GM19438 (cell line): ENCODE measurements at regions not wholly inside any gene's neighbourhood (a gene's known extent, or its start where the extent isn't known, plus 50 kb on each side); places are given as distances from the start of the nearest gene placed in this dataset.
A peak's percentile ranks its signal among the peaks of the same experiment; 100 is the strongest.
"Not testable (repeated sequence)": the region's sequence is repeated elsewhere in the genome, so short reads cannot be mapped to it uniquely, and the experiment has no call there.

Experiments used
- ATAC-seq: cut with Tn5 transposase; IDR thresholded peaks from one replicate; pipeline ENCODE4 v1.9.1; 2021; ENCODE audit warnings: low read depth; ENCODE audit not compliant: unreplicated experiment

DNA sequence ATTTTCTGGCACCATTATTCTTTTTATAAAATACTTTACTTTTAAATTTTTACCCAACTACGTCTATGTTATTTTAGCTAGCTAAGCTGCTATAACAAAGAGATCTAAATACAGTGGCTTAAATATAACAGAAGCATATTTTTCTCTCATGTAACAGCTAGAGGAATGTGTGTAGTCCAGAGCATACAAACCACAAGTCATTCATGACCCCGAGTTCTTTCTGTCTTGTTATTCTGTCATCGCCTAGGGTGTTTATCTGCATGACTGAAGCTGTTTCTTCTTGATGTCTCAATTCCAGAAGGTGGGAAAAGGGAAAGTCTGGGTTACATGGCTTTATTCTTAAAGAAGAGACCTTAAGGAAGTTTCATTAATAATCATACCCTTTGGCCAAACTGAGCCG, 136.9 kb upstream of the RFX3 start:
- ATAC-seq = no peak

DNA sequence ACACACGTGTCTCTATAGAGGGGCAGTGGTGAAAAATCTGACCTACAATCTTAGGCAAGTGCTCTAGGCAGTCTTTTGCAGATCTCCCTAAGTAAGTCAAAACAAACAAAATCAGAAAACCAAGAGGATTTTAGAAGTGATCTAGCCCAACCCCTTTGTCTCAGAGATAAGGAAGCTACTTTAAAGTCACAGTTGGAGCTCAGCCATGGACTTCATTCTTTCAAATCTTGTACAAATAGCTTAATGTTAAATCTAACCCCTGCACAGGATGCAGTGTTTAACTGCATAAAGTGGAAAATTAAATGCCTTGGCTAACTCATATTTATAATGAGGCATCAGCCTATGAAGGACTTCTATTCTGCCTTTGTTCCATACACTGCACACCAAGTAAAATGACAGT, 135.1 kb upstream of the RFX3 start:
- ATAC-seq = no peak

DNA sequence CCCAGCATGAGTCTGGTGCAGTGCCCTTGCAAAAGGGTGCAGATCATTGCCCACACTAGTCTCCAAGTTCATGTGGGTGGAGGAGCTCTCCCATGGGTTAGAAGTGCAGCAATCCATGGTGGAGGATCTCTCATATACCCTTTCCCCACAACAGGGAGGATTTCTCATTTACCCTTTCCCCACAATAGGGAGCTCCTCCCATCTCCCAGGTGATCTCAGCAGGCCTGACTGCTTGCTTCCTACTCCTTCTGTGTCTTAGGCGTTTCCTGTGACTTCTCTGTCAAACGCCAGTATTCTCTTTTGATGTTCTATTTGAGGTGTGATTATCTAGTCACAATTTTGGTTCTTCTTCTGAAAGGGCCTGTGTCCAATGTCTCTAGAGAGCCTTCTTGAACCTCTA, 133.8 kb upstream of the RFX3 start:
- no peak for ATAC-seq

DNA sequence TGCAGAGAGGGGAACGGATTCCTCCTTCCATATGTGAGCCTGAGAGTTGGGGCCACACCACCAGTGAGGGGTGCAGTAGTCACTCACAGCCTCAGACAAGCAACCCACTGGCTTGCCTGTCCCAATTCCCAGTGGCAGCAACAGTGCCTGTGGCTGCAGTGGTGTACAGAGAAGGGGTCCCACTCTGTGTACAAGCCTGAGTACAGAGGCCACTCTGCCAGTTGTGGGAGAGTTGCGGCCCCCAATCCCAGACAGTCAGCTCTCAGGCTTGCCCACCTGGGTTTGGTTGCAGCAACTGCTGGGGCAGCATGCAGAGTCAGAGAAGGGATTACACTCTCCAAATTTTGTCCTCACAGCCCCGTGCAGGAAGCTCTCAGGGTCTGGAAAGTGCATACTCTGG, 133.2 kb upstream of the RFX3 start:
- ATAC-seq = no peak

DNA sequence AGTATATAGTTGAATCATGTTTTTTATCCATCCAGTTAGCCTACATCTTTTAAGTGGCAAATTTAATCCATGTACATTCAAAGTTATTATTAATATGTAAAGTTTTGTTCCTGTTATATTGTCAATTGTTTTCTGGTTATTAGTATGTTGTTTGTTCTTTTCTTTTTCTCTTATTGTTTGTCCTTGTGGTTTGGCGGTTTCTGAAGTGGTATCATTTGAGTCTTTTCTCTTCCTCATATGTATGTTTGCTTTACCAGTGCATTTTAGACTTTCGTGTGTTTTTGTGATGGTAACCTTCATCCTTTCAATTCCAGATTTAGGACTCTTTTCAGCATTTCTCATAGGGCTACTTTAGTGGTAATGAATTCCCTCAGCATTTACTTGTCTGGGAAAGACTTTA, 130.4 kb upstream of the RFX3 start:
- no peak for ATAC-seq

DNA sequence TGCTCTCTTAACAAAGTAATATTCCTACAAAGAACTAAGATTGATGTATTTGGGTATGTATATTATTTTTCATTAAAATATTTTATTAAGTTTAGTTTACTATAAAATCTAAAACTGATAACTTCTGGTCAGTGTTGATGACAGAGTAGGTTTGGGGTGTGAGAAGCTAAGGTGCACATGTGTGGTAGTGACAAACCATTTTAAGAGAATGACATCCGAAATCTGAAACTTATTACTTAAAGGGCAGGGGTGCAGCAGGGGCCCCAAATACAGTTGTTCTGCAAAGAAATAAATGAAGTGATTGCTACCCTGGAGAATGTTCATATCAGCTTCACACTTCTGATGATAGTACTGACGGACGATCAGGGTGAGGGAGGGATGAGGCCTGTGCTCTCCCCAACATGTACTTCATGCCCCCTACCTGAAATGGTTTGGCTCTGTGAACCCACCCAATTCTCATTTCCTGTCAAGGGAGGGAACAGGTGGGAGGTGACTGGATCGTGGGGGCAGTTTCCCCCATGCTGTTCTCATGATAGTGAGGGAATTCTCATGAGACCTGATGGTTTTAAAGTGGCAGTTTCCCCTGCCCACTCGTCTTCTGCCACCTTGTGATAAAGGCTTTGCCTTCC, 125.3 kb upstream of the RFX3 start:
- no peak for ATAC-seq

DNA sequence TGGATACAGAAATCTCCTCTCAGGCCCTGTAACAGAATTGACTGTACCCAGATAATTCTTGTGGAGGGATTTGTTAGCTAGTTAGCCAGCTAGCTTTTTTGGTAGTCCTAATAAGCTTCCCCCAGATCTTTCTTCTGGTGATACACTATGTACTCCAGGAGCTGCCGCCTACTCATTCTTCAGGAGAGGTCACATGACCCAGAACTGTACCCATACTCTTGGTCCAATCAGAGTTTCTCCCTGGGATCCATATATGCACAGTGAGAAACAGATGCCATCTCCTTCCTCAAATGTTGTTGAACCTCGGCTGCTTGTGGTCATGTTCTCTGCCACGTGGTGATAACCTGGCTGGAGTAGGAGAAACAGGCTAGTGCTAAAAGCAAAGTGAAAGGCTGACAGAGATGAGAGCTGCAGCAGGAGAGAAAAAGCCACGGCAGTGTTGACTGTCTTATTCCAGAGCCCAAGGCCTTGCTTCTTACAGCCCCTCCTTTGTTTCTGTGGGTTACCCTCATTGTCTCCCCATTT, 123.0 kb upstream of the RFX3 start:
- no peak for ATAC-seq

DNA sequence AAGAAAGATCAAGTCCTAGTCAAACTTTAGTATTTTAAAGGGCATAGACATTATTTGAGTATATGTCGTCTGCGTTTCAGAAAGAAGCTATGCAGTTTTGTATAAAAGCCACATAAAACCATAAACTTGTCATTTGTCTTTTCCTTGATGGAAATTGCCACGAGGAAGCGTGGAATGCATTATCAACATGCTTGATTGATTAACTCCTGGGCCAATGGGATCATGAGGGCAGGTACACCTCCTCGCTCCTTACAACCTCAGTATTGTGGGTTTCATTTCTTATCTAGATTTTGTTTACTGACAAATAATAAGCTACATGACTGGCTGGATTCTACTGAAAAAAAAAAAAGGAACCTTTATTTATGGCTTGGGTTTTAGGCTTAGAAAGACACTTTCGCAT, 122.5 kb upstream of the RFX3 start:
- ATAC-seq = no peak

DNA sequence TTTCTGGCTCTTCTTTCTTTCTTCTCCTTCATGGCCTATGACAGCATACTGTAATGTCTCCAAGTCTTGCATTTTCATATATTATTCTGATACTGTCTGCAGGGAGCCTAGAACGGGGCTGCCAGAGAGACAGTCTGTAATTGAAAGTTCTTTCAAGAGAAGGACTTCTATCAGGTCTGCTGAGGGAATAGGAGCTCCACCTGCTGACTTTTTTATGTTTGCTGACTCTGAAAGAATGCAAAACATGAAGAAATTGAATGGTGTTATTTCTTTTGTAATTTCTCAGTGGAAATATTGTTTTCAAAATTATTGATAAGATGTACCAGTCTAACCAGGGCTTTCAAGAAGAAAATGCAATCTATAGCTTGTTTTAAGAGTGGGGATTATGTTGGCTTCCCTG, 121.9 kb upstream of the RFX3 start:
- ATAC-seq = no peak

DNA sequence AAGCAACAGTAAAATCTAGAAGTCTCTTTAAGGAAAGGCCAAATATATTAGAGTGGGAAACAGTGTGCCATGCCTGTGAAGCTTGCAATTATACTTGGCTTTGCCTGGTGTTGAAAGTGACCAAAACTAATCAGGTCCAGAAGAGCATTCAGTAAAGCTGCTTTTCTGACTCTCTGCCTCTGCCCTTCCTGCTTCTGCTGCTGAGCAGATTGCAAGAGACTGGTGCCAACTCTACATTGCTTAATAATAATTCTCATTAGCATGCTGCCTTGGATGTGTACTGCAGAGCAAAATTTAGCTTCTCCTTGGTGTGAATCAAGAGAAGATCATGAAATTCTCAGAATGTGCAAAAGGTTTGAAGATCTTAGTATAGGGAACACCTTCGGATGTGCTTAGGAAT, 120.4 kb upstream of the RFX3 start:
- no peak for ATAC-seq

DNA sequence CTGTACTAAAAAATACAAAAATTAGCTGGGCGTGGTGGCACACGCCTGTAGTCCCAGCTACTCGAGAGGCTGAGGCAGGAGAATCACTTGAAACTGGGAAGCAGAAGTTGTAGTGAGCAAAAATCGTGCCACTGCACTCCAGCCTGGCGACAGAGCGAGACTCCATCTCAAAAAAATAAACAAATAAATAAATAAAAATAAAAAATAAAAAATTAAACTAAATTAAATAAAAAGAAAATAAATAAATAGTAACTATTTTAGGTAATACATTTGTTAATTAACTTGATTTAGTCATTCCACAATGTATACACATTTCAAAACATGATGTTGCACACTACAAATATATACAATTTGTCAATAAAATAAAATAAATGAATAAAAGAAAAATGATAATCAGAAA, 116.3 kb upstream of the RFX3 start:
- not testable (repeated sequence) for ATAC-seq

DNA sequence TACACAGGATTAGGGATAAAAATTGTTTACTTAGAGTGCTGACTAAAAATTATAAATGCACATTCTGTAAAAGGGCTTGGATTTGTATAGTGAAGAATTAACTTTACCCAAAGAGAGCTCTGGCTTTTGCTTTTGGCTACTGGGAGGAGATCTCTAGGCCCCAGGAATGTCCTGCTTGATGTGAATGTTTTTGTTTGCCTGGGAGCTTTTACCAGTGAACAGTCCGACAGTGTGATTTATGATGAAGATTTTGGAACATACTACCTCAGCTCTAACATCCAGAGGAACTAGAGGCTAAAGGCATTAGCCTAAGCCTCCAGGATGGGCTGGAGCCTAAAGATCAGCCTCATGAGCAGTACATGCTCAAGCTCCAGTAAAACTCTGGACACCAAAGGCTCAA, 103.7 kb upstream of the RFX3 start:
- ATAC-seq = no peak

DNA sequence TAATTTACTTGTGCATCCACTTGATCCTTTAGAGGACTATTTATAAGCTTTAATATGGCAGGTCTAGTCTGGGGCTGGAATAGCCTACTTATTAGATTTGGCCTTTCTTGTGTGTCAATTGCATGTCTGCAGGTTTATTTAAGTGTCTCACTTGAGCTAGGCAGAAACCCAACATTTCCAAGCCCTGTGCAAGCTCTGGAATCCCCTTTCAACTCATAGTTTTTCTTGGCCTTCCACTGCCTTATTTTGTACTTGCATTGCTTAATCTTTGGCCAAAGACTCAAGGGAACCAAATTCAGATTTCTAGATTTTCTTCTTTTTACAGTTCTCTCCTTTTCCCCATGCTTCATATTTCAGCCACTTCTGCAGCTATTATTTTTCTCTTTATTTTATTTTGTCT, 102.4 kb upstream of the RFX3 start:
- ATAC-seq = no peak

DNA sequence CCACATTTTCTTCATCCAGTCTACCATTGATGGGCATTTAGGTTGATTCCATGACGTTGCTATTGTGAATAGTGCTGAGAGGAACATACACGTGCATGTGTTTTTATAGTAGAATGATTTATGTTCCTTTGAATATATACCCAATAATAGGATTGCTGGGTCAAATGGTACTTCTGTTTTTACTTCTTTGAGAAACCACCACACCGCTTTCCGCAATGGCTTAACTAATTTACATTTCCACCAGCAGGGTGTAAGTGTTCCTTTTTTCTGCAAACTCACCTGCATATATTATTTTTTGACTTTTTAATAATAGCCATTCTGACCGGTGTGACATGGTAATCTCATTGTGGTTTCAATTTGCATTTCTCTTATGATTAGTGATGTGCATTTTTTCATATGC, 82.2 kb upstream of the RFX3 start:
- peak; percentile 58 for ATAC-seq

DNA sequence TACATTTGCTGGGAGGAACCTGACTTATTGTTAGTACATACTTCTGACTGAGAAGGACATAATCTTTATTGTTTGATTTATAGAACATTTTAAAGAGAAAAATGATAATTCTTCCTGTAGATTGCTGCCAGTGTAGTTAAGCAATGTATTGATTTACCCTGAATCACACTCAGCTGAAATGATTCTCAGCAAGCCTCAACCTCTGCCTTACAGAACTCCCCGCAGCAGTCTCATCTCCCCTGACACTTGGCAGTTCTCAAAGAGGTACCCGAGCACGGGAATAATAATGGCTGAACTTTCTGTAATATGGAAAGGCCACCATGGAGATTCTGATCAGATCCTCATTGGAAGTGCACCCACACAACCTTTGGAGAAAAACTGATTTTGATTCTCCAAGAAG, 74.9 kb upstream of the RFX3 start:
- no peak for ATAC-seq

DNA sequence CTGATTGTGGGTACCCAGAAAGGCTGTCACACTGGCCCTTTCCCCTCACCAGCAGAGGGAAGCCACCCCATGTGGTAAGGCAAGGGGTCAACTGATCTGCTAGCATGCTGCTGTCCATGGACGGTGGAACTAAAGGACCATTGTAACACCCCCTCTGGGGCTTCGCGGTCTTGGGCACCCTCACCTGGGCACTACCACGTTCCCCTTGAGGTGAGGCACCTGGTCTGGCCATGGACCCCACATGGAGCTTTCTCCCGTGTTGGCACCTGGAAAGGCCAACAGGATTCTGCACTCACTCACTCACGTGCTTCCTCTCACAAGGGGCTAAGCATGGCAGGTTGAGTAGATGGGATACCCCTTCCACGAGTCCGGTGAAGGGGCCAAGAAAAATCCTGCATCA, 72.0 kb upstream of the RFX3 start:
- ATAC-seq = no peak

DNA sequence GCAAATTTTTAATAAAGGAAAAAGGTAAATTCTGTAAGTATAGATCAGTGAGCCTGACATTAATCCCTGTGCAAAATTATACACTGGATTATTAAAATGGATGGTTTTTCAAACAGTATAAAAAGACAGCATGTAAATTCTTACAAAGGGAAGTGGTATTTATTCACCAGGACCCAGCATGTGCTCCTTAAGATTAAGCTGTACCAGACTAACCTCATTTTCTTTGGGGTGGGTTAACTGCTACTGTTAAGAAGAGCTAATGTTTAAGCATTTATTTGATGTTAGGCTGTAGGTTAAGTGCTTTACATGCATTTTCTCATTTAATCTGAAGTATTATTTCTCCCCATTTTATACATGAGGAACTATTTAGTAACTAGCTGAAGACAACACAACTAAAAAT, 60.3 kb upstream of the RFX3 start:
- no peak for ATAC-seq

DNA sequence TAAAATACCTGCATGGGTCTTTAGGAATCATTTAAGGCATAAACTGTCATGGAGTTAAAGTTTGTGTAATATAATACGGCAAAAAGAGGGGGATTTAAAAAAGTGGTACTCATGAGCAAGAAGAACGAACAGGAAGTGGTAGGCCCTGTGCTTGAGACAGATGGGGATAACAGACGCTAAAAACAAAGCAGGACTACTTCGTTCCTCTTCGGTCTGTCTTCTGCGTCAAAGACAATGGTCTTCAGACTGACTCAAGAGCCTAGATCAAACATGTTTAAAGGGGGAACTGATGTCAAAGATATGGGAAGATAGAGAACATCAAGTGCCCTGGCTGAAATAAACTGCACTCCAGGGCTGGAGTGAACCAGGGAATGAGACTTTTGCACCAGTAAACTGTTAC, 59.8 kb upstream of the RFX3 start:
- no peak for ATAC-seq

DNA sequence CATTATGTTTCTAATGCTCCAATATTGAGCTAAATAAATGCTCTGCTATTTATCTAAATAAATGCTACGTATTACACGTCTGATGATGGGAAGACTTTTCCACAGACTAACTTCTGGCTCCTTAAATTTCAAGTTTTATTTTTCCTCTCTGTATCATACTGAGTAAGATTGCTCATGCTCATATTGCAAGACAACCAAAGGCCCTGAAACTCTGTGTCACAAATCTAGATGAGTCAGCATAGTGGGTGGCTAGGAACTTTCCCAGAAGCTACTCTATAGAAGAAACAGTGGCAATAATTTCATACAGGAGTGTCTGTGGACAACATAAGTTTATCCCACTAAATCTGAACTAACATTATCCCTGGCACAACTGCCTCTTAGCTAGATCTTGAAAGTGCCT, 53.0 kb upstream of the RFX3 start:
- ATAC-seq = no peak

DNA sequence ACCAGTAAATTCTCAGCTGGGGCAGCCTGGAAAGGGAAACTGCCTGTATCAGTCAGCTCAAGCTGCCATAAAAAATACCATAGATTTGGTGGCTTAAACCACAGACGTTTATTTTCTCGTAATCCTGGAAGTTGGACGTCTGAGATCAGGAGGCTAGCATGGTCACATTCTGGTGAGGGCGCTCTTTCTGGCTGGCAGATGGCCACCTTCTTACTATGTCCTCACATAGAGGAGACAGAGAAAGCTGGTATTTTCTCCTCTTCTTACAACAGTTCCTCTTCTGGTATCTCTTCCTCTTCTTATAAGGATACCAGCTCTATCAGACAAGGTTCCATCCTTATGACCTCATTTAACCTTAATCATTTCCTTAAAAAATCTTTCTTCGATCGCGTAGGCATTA, 50.5 kb upstream of the RFX3 start:
- ATAC-seq = no peak

DNA sequence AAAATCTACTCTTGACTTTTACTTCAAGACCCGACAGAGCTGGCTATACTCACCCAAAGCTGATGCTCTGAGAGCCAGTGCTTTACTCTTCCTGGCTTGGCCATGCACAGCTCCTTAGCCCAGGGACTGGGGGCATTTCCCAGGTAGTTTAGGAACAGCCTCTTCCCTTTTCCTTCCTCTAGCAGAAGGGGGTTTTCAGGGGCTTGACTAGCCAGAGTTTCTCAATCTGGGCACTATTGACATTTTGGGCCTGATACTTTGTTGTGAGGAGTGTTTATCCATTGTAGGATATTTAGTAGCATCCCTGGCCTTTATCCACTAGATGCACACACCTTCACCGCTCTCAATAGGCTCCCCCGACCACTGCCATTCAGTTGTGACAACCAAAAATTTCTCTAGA, 50.0 kb upstream of the RFX3 start:
- no peak for ATAC-seq
